Spleen (tissue), 7 donors: ENCODE measurements at regions not wholly inside any gene's neighbourhood (a gene's known extent, or its start where the extent isn't known, plus 50 kb on each side); places are given as distances from the start of the nearest gene placed in this dataset.

Experiments
- POLR2A ChIP-seq, 3 donors: fragments of 450-650 bp; IDR thresholded peaks; one replicate each; pipeline ENCODE4 v1.5.1; 2017; ENCODE audit warnings: antibody characterized with exemption in 3 of 3, mild to moderate bottlenecking in 1 of 3
- POLR2AphosphoS5 ChIP-seq, 3 donors: sonication (generic); formaldehyde crosslinking; IDR thresholded peaks; one replicate each; pipeline ENCODE4 v1.5.1; 2017; ENCODE audit warnings: antibody characterized with exemption in 3 of 3
- TF ChIP-seq, protein P1 (sequence below), 11 experiments: fragments of 200-600 bp in 7 of 11; fragments of 450-650 bp in 4 of 11; sonication (generic) in 4 of 11; IDR thresholded peaks in 8 of 11; conservative IDR thresholded peaks in 3 of 11; 1 replicate in 7 of 11; 2 replicates in 4 of 11; pipeline versions ENCODE4 v1.4.0 to v1.8.0; 2016 to 2021; ENCODE audit warnings: antibody characterized with exemption in 11 of 11, inconsistent platforms in 4 of 11, mild to moderate bottlenecking in 1 of 11
- donor health status: DM: no; HTN: no; CAD: no; lungs with moderate emphysema.
- donor health status: DM: no; HTN: no; CAD: no.
- donor health status: DM: no; HTN: no; CAD: no.

DNA sequence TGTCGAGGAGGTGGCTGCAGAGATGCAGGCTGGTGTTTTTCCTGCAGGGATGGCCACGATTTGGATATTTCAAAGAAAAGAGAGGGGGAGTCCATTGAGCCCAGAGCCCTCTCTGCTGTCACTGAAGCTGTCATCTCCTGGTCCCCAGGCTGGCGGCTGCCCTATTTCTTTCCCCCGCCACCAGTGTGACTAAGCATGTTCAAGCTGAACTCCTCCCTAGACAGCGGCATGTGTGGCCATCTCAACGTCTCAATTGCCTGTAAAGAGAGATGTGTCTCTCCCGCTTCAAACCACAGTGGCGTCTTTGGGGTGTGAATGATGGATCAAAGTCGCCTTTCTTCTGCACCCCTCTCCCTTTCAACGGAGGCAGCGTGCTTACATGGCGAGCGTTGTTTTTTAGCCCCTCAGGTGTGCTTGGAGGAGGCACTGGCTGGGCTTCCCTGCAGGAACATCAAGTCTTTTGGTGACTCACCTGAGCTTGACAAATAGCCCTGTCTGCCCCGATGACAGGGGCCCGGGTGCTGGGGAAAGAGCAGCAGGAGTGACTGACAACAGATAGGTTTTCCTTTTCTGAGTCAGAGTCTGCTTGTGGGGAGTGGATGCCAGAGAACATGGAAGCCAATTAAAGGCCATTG, 346.4 kb upstream of the AJAP1 start:
- TF ChIP-seq, protein P1, sequence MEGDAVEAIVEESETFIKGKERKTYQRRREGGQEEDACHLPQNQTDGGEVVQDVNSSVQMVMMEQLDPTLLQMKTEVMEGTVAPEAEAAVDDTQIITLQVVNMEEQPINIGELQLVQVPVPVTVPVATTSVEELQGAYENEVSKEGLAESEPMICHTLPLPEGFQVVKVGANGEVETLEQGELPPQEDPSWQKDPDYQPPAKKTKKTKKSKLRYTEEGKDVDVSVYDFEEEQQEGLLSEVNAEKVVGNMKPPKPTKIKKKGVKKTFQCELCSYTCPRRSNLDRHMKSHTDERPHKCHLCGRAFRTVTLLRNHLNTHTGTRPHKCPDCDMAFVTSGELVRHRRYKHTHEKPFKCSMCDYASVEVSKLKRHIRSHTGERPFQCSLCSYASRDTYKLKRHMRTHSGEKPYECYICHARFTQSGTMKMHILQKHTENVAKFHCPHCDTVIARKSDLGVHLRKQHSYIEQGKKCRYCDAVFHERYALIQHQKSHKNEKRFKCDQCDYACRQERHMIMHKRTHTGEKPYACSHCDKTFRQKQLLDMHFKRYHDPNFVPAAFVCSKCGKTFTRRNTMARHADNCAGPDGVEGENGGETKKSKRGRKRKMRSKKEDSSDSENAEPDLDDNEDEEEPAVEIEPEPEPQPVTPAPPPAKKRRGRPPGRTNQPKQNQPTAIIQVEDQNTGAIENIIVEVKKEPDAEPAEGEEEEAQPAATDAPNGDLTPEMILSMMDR (IDR thresholded peaks at IDR 0.05 in 8 of 11, conservative IDR thresholded peaks at IDR 0.05 in 3 of 11) = no peak
- TF ChIP-seq POLR2AphosphoS5 (IDR thresholded peaks at IDR 0.05) (no peak), POLR2A (IDR thresholded peaks at IDR 0.05) (no peak)
